ENCODE measurements at regions not wholly inside any gene's neighbourhood (a gene's known extent, or its start where the extent isn't known, plus 50 kb on each side); places are given as distances from the start of the nearest gene placed in this dataset.

- Histone ChIP-seq H3K79me1 (ENCODE audit: insufficient read depth, low read depth, low read length, poor library complexity, severe bottlenecking) (no peaks in the 10 kb centered on the region), H3K4me2 (ENCODE audit: insufficient read depth, insufficient read length, low read length) (no peak overlapping the region), H3K4ac (ENCODE audit: low read depth, low read length) (no peak overlapping the region), H3K14ac (ENCODE audit: insufficient read depth, low read length) (no peak overlapping the region), H2BK12ac (ENCODE audit: insufficient read length, low read depth, low read length) (no peak overlapping the region), H3K18ac (ENCODE audit: insufficient read length, low read depth, low read length) (no peak overlapping the region), H3K27me3 (ENCODE audit: insufficient read depth, low read length) (no peaks in the 10 kb centered on the region), H2BK20ac (ENCODE audit: low read depth, low read length, poor library complexity, severe bottlenecking) (no peak overlapping the region), H3K4me1 (ENCODE audit: insufficient read depth, low read length) (no peaks in the 10 kb centered on the region), H3K23ac (ENCODE audit: insufficient read length, low read depth, low read length) (no peak overlapping the region), H2BK5ac (ENCODE audit: insufficient read length, low read length) (no peak overlapping the region), H3K27ac (ENCODE audit: insufficient read length, low read depth, low read length) (no peak overlapping the region), H2BK120ac (ENCODE audit: low read depth, low read length, poor library complexity, severe bottlenecking) (no peak overlapping the region), H3K9ac (ENCODE audit: extremely low read depth, insufficient read length, low read length) (no peak overlapping the region), H2BK15ac (ENCODE audit: low read depth, low read length) (no peak overlapping the region), H3K79me2 (ENCODE audit: insufficient read depth, low read length) (no peaks in the 10 kb centered on the region), H3K56ac (ENCODE audit: insufficient read length, low read depth, low read length) (no peak overlapping the region), H4K91ac (ENCODE audit: insufficient read length, low read depth, low read length) (no peak overlapping the region), H4K20me1 (ENCODE audit: control insufficient read depth, insufficient read depth, insufficient read length) (no peaks in the 10 kb centered on the region), H2AK5ac (ENCODE audit: insufficient read length, low read length) (no peak overlapping the region), H2AFZ (ENCODE audit: low read length) (no peak overlapping the region), H4K5ac (ENCODE audit: insufficient read length, low read depth, low read length) (no peak overlapping the region), H3K23me2 (ENCODE audit: insufficient read length, low read depth, low read length, poor library complexity, severe bottlenecking) (no peaks in the 10 kb centered on the region), H3K9me3 (ENCODE audit: control insufficient read depth, low read depth, low read length) (no peaks in the 10 kb centered on the region), H4K8ac (replicated peaks; ENCODE audit: insufficient read length, low read depth, low read length) (no peak overlapping the region), H3T11ph (ENCODE audit: low read length) (no peak overlapping the region)
- Mint-ChIP-seq H3K27me3 (ENCODE audit: low read depth) (peaks cover 9% of the 10 kb centered on the region), H3K36me3 (ENCODE audit: insufficient read depth in 1 of 3, low read depth in 3 of 3) (no peaks in the 10 kb centered on the region), H3K4me1 (peaks cover 0 to 4% of the 10 kb centered on the region in 2 experiments; a peak in 3 of 4 replicates), H3K27ac (no peak overlapping the region), H3K9me3 (no peaks in the 10 kb centered on the region; a peak in 1 of 5 replicates), H3K4me3 (no peak overlapping the region)
- DNase-seq, result no peak
- TF ChIP-seq CTCF (conservative IDR thresholded peaks at IDR 0.05), result no peak
- WGBS (ENCODE audit: extremely low coverage, insufficient read length, low lambda C conversion rate), result no CpG with 5 or more reads among the region's 2 CpGs
Measured at GRCh38 chr11:129528296-129528695, 152.6 kb downstream of the BARX2 start.
